ENCODE measurements at regions not wholly inside any gene's neighbourhood (a gene's known extent, or its start where the extent isn't known, plus 50 kb on each side); places are given as distances from the start of the nearest gene placed in this dataset.

GRCh38 chr13:89136678-89137077 lies 1465.5 kb downstream of the SLITRK5 start:
- TF ChIP-seq STAT6 (CRISPR knock-in tag; conservative IDR thresholded peaks at IDR 0.05; ENCODE audit: low read depth), result no peak
- no peak for TF ChIP-seq CTCF (IDR thresholded peaks at IDR 0.05)
- no peak for TF ChIP-seq ATF3 (CRISPR knock-in tag; conservative IDR thresholded peaks at IDR 0.05)
- TF ChIP-seq NR3C1 (CRISPR knock-in tag; conservative IDR thresholded peaks at IDR 0.05; ENCODE audit: low read depth), result no peak
- no peak for TF ChIP-seq NFYB (CRISPR knock-in tag; conservative IDR thresholded peaks at IDR 0.05; ENCODE audit: low read depth)
- TF ChIP-seq MAX (CRISPR knock-in tag; IDR thresholded peaks at IDR 0.05), result no peak
- TF ChIP-seq SP1 (CRISPR knock-in tag; conservative IDR thresholded peaks at IDR 0.05), result no peak
- no peak for TF ChIP-seq JAZF1 (CRISPR knock-in tag; IDR thresholded peaks at IDR 0.05)
- TF ChIP-seq ARID4B (CRISPR knock-in tag; IDR thresholded peaks at IDR 0.05; ENCODE audit: borderline replicate concordance), result no peak
